ENCODE measurements at regions not wholly inside any gene's neighbourhood (a gene's known extent, or its start where the extent isn't known, plus 50 kb on each side); places are given as distances from the start of the nearest gene placed in this dataset.

DNA sequence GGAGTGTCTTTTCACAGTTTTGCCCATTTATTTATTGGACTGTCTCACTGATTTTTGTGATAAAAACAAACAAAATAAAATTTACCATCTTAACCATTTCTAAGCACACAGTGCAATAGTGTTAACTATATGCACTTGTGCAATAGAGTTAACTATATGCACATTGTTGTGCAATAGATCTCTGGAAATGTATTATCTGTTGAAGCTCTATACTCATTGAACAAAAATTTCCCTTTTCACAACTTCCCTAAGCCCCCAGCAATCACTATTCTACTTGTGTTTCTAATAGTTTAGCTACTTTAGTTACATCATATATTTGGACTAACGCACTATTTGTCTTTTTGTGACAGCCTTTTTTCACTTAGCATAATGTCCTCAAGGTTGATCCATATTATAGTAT is 59.7 kb upstream of the BEX4 start:
- TF ChIP-seq EP300 (IDR thresholded peaks at IDR 0.05) = no peak
- TF ChIP-seq, protein P1, sequence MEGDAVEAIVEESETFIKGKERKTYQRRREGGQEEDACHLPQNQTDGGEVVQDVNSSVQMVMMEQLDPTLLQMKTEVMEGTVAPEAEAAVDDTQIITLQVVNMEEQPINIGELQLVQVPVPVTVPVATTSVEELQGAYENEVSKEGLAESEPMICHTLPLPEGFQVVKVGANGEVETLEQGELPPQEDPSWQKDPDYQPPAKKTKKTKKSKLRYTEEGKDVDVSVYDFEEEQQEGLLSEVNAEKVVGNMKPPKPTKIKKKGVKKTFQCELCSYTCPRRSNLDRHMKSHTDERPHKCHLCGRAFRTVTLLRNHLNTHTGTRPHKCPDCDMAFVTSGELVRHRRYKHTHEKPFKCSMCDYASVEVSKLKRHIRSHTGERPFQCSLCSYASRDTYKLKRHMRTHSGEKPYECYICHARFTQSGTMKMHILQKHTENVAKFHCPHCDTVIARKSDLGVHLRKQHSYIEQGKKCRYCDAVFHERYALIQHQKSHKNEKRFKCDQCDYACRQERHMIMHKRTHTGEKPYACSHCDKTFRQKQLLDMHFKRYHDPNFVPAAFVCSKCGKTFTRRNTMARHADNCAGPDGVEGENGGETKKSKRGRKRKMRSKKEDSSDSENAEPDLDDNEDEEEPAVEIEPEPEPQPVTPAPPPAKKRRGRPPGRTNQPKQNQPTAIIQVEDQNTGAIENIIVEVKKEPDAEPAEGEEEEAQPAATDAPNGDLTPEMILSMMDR (IDR thresholded peaks at IDR 0.05) = no peak

Measured in ovary (tissue), 3 donors.